SK-N-SH (cell line): ENCODE measurements at regions not wholly inside any gene's neighbourhood (a gene's known extent, or its start where the extent isn't known, plus 50 kb on each side); places are given as distances from the start of the nearest gene placed in this dataset.

Experiments
- CTCF ChIP-seq: fragments of 200-600 bp; sonication (generic); IDR thresholded peaks from 2 replicates; pipeline ENCODE4 v1.6.1; 2017; ENCODE audit warnings: antibody characterized with exemption, mild to moderate bottlenecking, moderate library complexity
- EZH2phosphoT487 ChIP-seq: fragments of 200-600 bp; sonication (generic); IDR thresholded peaks from 2 replicates; pipeline ENCODE4 v1.6.1; 2017; ENCODE audit warnings: low read depth, mixed run types, mild to moderate bottlenecking, antibody characterized with exemption, moderate library complexity, borderline replicate concordance
- JUND ChIP-seq: IDR thresholded peaks from 2 replicates; pipeline ENCODE4 v1.4.0; 2012
- MAX ChIP-seq: IDR thresholded peaks from 2 replicates; pipeline ENCODE4 v1.4.0; 2012; ENCODE audit warnings: low read depth
- NFIC ChIP-seq: IDR thresholded peaks from 2 replicates; pipeline ENCODE4 v1.4.0; 2012; ENCODE audit warnings: borderline replicate concordance
- POLR2AphosphoS5 ChIP-seq: IDR thresholded peaks from 2 replicates; pipeline ENCODE4 v1.6.1; 2012; ENCODE audit warnings: low read depth, low read length
- RAD21 ChIP-seq: IDR thresholded peaks from 2 replicates; pipeline ENCODE4 v1.6.1; 2012; ENCODE audit warnings: mild to moderate bottlenecking, low read length
- RXRA ChIP-seq: IDR thresholded peaks from 2 replicates; pipeline ENCODE4 v1.4.0; 2012; ENCODE audit warnings: low read depth, mild to moderate bottlenecking, borderline replicate concordance
- SMC3 ChIP-seq: IDR thresholded peaks from 2 replicates; pipeline ENCODE4 v1.6.1; 2012; ENCODE audit warnings: low read depth, low read length, improper control_type of control experiment
- TAF1 ChIP-seq: IDR thresholded peaks from 2 replicates; pipeline ENCODE4 v1.6.1; 2012; ENCODE audit warnings: low read depth, mild to moderate bottlenecking, low read length, moderate library complexity, borderline replicate concordance
- TCF12 ChIP-seq: IDR thresholded peaks from 2 replicates; pipeline ENCODE4 v1.4.0; 2012
- USF2 ChIP-seq: fragments of 150-350 bp; IDR thresholded peaks from 2 replicates; pipeline ENCODE4 v1.6.1; 2017; ENCODE audit warnings: antibody characterized with exemption, low read length, low read depth, borderline replicate concordance
- YY1 ChIP-seq: IDR thresholded peaks from 2 replicates; pipeline ENCODE4 v1.4.0; 2012; ENCODE audit warnings: low read depth, mild to moderate bottlenecking
- TF ChIP-seq, protein P1 (sequence below): IDR thresholded peaks from 2 replicates; pipeline ENCODE4 v1.4.0; 2012; ENCODE audit warnings: low read depth, borderline replicate concordance

DNA sequence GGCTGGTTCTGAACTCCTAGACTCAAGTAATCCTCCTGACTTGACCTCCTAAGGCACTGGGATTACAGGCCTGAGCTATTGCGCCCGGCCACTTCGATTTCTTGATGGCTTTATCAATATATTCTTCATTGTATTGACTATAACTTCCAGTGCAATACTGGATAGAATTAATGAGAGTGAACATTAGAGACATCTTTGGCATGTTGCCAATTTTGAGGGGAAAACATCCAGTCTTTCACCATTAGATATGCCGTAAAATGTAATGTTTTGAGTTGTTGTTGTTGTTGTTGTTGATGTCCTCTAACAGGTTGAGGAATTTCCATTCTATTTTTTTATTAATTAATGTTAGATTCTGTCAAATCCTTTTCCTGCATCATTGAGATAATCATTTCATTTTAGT is 578.9 kb downstream of the ZWINT start:
- TF ChIP-seq YY1 (no peak), CTCF (no peak), NFIC (no peak), POLR2AphosphoS5 (no peak), TAF1 (no peak), MAX (no peak), USF2 (no peak), SMC3 (no peak), TCF12 (no peak), EZH2phosphoT487 (no peak), RXRA (no peak), JUND (no peak), RAD21 (no peak)
- TF ChIP-seq, protein P1, sequence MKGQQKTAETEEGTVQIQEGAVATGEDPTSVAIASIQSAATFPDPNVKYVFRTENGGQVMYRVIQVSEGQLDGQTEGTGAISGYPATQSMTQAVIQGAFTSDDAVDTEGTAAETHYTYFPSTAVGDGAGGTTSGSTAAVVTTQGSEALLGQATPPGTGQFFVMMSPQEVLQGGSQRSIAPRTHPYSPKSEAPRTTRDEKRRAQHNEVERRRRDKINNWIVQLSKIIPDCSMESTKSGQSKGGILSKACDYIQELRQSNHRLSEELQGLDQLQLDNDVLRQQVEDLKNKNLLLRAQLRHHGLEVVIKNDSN = no peak
